Sigmoid colon (tissue), 6 donors: ENCODE measurements at regions not wholly inside any gene's neighbourhood (a gene's known extent, or its start where the extent isn't known, plus 50 kb on each side); places are given as distances from the start of the nearest gene placed in this dataset.

Source experiments
- DNase-seq: peaks from one replicate; pipeline ENCODE4 v3.0.0-alpha.2; 2019
- H3K27ac ChIP-seq, 4 donors: fragments of 200-600 bp; sonication (generic); one replicate each; pipeline ENCODE4 v1.5.1; 2016 to 2019; ENCODE audit warnings: mild to moderate bottlenecking in 1 of 4
- H3K27me3 ChIP-seq, 3 donors: fragments of 200-600 bp; sonication (generic); one replicate each; pipeline ENCODE4 v1.5.1; 2019; ENCODE audit warnings: mild to moderate bottlenecking in 1 of 3
- H3K36me3 ChIP-seq, 4 donors: fragments of 200-600 bp; sonication (generic); one replicate each; pipeline ENCODE4 v1.5.1; 2016 to 2019
- H3K4me1 ChIP-seq, 4 donors: fragments of 200-600 bp; sonication (generic); one replicate each; pipeline ENCODE4 v1.5.1; 2017 to 2019
- H3K4me3 ChIP-seq, 4 donors: fragments of 200-600 bp; sonication (generic); one replicate each; pipeline ENCODE4 v1.5.1; 2017 to 2019; ENCODE audit warnings: mild to moderate bottlenecking in 2 of 4, moderate library complexity in 1 of 4
- H3K9me3 ChIP-seq, 4 donors: fragments of 200-600 bp in 3 of 4; sonication (generic) in 3 of 4; one replicate each; pipeline versions ENCODE4 v1.5.1 to v1.6.1; 2013 to 2019
- EP300 ChIP-seq, 4 donors: sonication (generic); formaldehyde crosslinking; IDR thresholded peaks; one replicate each; pipeline ENCODE4 v1.6.1; 2017; ENCODE audit warnings: antibody characterized with exemption in 4 of 4
- POLR2A ChIP-seq, 2 donors: fragments of 450-650 bp; IDR thresholded peaks; one replicate each; pipeline ENCODE4 v1.6.1; 2016; ENCODE audit warnings: antibody characterized with exemption in 2 of 2, mild to moderate bottlenecking in 2 of 2, moderate library complexity in 2 of 2
- POLR2AphosphoS5 ChIP-seq, 4 donors: sonication (generic); formaldehyde crosslinking; IDR thresholded peaks; one replicate each; pipeline ENCODE4 v1.6.1; 2017; ENCODE audit warnings: antibody characterized with exemption in 4 of 4
- WGBS, 2 donors: extraction: QIAGEN DNeasy Blood & Tissue Kit; methylation state at CpG; one replicate each; pipeline ENCODE4 v1.1.7; 2013; 5-methylcytosine and 5-hydroxymethylcytosine counted together
- intact Hi-C: fragments of 100-400 bp; cut with DNase I; formaldehyde crosslinking; loops from one replicate; pipeline ENCODE4 v1.15.1; 2023
- TF ChIP-seq, protein P1 (sequence below), 4 experiments: fragments of 450-650 bp in 3 of 4; fragments of 200-600 bp in 1 of 4; IDR thresholded peaks; one replicate each; pipeline ENCODE4 v1.5.1; 2016 to 2019; ENCODE audit warnings: antibody characterized with exemption in 4 of 4, mild to moderate bottlenecking in 3 of 4, moderate library complexity in 2 of 4
- donor health status: healthy with polysubstance abuse.
- donor health status: healthy.

DNA sequence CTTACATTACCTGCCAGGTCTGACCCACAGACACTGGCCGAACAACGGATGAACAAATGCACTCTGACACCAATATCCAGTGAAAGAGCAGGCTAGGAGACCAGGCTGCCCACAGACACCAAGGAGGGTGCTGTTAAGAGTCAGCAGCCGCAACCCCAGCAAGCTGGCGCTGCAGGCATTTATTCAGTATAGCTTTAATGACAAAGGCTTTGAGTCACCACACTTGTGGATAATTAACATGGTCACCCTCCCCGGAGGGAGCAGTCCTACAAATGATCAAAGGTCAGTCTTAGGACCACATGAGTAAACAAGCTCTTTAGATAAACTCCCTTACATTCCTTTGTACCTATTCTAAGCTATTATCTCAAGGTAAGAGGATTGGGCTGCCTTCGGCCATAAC is 368.5 kb upstream of the GRID2 start:
- H3K9me3 ChIP-seq, result no peaks in the 10 kb centered on the region
- no peak overlapping the region for H3K4me3 ChIP-seq
- intact Hi-C loops, result no loop called here
- H3K36me3 ChIP-seq, result no peaks in the 10 kb centered on the region
- no peak for DNase-seq
- no peak for TF ChIP-seq EP300 (IDR thresholded peaks at IDR 0.05)
- no peak for TF ChIP-seq POLR2AphosphoS5 (IDR thresholded peaks at IDR 0.05)
- TF ChIP-seq, protein P1, sequence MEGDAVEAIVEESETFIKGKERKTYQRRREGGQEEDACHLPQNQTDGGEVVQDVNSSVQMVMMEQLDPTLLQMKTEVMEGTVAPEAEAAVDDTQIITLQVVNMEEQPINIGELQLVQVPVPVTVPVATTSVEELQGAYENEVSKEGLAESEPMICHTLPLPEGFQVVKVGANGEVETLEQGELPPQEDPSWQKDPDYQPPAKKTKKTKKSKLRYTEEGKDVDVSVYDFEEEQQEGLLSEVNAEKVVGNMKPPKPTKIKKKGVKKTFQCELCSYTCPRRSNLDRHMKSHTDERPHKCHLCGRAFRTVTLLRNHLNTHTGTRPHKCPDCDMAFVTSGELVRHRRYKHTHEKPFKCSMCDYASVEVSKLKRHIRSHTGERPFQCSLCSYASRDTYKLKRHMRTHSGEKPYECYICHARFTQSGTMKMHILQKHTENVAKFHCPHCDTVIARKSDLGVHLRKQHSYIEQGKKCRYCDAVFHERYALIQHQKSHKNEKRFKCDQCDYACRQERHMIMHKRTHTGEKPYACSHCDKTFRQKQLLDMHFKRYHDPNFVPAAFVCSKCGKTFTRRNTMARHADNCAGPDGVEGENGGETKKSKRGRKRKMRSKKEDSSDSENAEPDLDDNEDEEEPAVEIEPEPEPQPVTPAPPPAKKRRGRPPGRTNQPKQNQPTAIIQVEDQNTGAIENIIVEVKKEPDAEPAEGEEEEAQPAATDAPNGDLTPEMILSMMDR (IDR thresholded peaks at IDR 0.05), result no peak
- no peak for TF ChIP-seq POLR2A (IDR thresholded peaks at IDR 0.05)
- no peak overlapping the region for H3K27ac ChIP-seq
- WGBS, 2 donors, result 62 to 87% methylated on average over 6 of the region's 6 CpGs
- H3K4me1 ChIP-seq, result no peaks in the 10 kb centered on the region
- H3K27me3 ChIP-seq, result no peaks in the 10 kb centered on the region

DNA sequence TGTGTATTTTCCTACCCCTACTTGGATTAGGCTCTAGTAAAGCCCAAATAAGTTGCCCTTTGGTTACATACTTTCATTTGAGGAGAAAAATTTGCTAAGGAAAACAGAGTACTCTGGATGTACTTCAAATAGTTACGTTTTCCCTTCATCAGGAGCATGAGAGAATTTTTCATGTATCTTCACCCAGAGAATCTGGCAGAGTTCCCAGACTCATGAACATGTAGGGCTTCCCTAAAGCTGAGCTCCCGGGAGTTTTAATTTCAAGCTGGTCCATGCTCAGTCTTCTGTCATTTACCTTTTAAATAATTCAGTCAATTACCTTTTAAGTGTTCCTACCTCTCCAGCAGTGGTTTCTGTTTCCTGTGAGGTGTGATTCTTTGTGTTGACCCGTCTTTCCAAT is 367.5 kb upstream of the GRID2 start:
- intact Hi-C loops, result no loop called here
- no peak for TF ChIP-seq POLR2A (IDR thresholded peaks at IDR 0.05)
- no peak for TF ChIP-seq POLR2AphosphoS5 (IDR thresholded peaks at IDR 0.05)
- TF ChIP-seq, protein P1 (IDR thresholded peaks at IDR 0.05), result no peak
- no peak for TF ChIP-seq EP300 (IDR thresholded peaks at IDR 0.05)

DNA sequence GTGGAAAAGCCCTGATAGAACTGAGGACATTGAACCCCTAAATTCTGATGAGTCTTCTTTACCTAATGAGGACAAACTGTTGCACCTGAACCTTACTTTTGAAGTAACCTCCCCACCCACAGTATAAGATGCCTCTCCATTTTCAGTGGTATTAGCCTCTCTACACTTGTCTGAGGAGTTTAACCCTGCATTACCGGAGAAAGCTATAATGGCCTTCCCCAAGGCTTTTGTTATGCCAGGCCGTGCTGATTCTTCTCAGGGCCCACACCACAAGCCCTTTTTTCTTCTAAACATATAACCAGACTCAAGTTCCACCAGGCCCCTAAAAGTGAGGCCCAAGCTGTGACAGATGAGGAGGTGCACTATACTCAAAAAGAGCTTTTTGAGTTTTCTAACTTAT is 345.8 kb upstream of the GRID2 start:
- Histone ChIP-seq H3K27ac (no peak overlapping the region), H3K4me1 (no peaks in the 10 kb centered on the region), H3K4me3 (no peak overlapping the region), H3K36me3 (no peaks in the 10 kb centered on the region), H3K9me3 (peaks cover 0 to 5% (median 2%) of the 10 kb centered on the region in 4 donors), H3K27me3 (no peaks in the 10 kb centered on the region)
- intact Hi-C loops, result no loop called here
- DNase-seq, result no peak
- TF ChIP-seq, protein P1 (IDR thresholded peaks at IDR 0.05), result no peak
- TF ChIP-seq POLR2A (IDR thresholded peaks at IDR 0.05) (no peak), POLR2AphosphoS5 (IDR thresholded peaks at IDR 0.05) (no peak), EP300 (IDR thresholded peaks at IDR 0.05) (no peak)
- 83 to 85% methylated on average over 2 of the region's 2 CpGs for WGBS, 2 donors

More for the DNA sequence above, 367.5 kb upstream of the GRID2 start:
- WGBS, 2 donors, result 75 to 78% methylated on average over 3 of the region's 3 CpGs
- Histone ChIP-seq H3K9me3 (no peaks in the 10 kb centered on the region), H3K27me3 (no peaks in the 10 kb centered on the region), H3K4me1 (no peaks in the 10 kb centered on the region), H3K36me3 (no peaks in the 10 kb centered on the region), H3K27ac (no peak overlapping the region), H3K4me3 (no peak overlapping the region)
- DNase-seq, result no peak

DNA sequence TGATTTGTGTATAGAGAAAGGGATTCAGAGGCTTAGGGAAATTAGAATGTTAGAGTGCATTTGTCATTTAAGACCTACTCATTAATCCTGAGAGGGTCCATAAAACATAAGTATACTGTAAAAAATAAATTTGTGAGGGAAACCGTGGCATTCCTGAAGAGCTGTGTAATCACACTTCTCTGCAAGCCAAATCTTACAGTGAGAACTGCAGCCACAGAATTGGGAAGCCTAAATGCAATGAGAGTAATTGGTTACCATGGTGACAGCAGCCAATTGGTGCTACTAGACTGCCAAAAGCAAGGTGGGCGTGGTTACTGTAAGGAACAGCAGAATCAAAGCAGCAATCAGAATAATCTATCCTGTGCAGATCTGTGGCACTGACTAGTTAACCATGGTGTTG is 345.2 kb upstream of the GRID2 start:
- 31 to 40% methylated on average over 2 of the region's 2 CpGs for WGBS, 2 donors
- peaks cover 0 to 5% (median 2%) of the 10 kb centered on the region in 4 donors for H3K9me3 ChIP-seq
- no peaks in the 10 kb centered on the region for H3K36me3 ChIP-seq
- no peak overlapping the region for H3K27ac ChIP-seq
- H3K4me3 ChIP-seq, result no peak overlapping the region
- H3K4me1 ChIP-seq, result no peaks in the 10 kb centered on the region
- TF ChIP-seq EP300 (IDR thresholded peaks at IDR 0.05) (no peak), POLR2AphosphoS5 (IDR thresholded peaks at IDR 0.05) (no peak), POLR2A (IDR thresholded peaks at IDR 0.05) (no peak)
- TF ChIP-seq, protein P1 (IDR thresholded peaks at IDR 0.05), result no peak
- H3K27me3 ChIP-seq, result no peaks in the 10 kb centered on the region
- DNase-seq, result no peak
- intact Hi-C loops, result no loop called here

DNA sequence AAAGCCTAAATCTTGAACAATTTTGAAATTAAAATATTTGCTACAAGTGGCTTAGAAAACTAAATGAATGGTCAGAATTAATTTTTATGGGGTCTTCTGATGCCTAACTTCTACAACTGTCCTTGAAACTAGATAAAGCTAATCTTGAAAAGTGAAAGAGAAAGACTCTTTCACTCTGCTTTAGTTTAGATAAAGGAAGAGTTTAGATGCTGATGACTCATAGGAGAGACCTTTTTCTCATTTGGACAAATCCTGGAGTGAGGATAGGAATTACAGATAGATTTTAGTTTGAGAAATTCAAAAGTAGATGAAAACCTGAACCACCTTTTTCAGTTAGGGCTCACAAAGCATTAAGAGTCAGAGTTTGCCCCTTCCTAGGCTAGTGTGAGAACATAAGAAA is 342.3 kb upstream of the GRID2 start:
- TF ChIP-seq EP300 (IDR thresholded peaks at IDR 0.05) (no peak), POLR2AphosphoS5 (IDR thresholded peaks at IDR 0.05) (no peak), POLR2A (IDR thresholded peaks at IDR 0.05) (no peak)
- TF ChIP-seq, protein P1 (IDR thresholded peaks at IDR 0.05), result no peak

More for the DNA sequence above, 342.3 kb upstream of the GRID2 start:
- no peak for DNase-seq
- intact Hi-C loops, result no loop called here
- Histone ChIP-seq H3K4me1 (no peaks in the 10 kb centered on the region), H3K9me3 (no peaks in the 10 kb centered on the region), H3K4me3 (no peak overlapping the region), H3K27me3 (no peaks in the 10 kb centered on the region), H3K27ac (no peak overlapping the region), H3K36me3 (no peaks in the 10 kb centered on the region)
